ENCODE measurements at regions not wholly inside any gene's neighbourhood (a gene's known extent, or its start where the extent isn't known, plus 50 kb on each side); places are given as distances from the start of the nearest gene placed in this dataset.

DNA sequence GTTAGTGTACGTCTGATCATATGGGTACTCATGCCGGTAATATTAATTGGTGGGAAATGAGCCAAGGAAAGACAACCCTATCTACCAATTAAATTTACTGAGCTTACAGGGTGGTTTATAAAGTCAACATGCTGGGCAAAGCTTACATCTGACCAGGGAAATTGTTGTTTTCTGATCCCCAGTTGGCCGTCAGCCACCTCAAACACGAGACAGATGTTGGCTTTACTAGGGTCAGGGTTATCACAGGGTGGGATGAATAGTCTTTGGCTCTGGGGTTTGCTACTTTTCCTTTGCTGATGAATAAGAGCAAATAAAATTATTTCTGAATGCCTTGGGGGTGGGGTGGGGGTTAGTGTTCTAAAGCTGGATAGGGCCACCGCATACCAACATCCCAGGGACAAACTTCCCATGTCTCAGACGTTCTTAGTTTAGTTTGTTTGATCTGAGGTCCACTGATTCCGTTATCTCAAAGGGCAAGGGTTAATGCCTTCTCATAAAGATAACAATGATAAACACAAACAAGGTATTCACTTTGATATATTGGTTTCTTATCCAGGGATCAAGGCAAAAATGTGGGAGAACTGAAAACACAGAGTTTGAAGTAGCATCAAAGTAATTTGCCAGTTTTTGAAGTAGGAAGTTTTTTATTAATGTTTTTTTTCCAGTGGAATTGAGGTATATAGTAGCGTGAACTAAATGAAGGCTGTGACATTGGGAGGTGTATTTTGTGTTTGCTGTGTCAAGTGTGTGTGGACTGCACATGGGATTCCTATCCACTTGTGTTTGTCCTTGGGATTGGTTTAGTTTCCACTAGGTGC lies 109.1 kb upstream of the RPS23 start (continued):
- TF ChIP-seq ATF4 (CRISPR knock-in tag; IDR thresholded peaks at IDR 0.05), result peak in 1 of 2 experiments; percentile 64; a peak in 2 of 4 replicates
- no peak for TF ChIP-seq ZNF615 (CRISPR knock-in tag; IDR thresholded peaks at IDR 0.05; ENCODE audit: borderline replicate concordance)
- TF ChIP-seq, protein P1, sequence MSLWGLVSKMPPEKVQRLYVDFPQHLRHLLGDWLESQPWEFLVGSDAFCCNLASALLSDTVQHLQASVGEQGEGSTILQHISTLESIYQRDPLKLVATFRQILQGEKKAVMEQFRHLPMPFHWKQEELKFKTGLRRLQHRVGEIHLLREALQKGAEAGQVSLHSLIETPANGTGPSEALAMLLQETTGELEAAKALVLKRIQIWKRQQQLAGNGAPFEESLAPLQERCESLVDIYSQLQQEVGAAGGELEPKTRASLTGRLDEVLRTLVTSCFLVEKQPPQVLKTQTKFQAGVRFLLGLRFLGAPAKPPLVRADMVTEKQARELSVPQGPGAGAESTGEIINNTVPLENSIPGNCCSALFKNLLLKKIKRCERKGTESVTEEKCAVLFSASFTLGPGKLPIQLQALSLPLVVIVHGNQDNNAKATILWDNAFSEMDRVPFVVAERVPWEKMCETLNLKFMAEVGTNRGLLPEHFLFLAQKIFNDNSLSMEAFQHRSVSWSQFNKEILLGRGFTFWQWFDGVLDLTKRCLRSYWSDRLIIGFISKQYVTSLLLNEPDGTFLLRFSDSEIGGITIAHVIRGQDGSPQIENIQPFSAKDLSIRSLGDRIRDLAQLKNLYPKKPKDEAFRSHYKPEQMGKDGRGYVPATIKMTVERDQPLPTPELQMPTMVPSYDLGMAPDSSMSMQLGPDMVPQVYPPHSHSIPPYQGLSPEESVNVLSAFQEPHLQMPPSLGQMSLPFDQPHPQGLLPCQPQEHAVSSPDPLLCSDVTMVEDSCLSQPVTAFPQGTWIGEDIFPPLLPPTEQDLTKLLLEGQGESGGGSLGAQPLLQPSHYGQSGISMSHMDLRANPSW (CRISPR knock-in tag; IDR thresholded peaks at IDR 0.05; ENCODE audit: borderline replicate concordance), result 0 out of 2 replicates have a peak, but pooled peaks have one; percentile 34
- peak; percentile 94 for TF ChIP-seq FOXP1 (IDR thresholded peaks at IDR 0.05)
- peak; percentile 97 for TF ChIP-seq FOXP1 (CRISPR knock-in tag; IDR thresholded peaks at IDR 0.05)
- TF ChIP-seq, protein P2, sequence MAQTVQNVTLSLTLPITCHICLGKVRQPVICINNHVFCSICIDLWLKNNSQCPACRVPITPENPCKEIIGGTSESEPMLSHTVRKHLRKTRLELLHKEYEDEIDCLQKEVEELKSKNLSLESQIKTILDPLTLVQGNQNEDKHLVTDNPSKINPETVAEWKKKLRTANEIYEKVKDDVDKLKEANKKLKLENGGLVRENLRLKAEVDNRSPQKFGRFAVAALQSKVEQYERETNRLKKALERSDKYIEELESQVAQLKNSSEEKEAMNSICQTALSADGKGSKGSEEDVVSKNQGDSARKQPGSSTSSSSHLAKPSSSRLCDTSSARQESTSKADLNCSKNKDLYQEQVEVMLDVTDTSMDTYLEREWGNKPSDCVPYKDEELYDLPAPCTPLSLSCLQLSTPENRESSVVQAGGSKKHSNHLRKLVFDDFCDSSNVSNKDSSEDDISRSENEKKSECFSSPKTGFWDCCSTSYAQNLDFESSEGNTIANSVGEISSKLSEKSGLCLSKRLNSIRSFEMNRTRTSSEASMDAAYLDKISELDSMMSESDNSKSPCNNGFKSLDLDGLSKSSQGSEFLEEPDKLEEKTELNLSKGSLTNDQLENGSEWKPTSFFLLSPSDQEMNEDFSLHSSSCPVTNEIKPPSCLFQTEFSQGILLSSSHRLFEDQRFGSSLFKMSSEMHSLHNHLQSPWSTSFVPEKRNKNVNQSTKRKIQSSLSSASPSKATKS (CRISPR knock-in tag; IDR thresholded peaks at IDR 0.05), result peak; percentile 39; the same call in 1 of the 2 replicates
- TF ChIP-seq ZNF326 (CRISPR knock-in tag; IDR thresholded peaks at IDR 0.05; ENCODE audit: borderline replicate concordance), result no peak
- TF ChIP-seq, protein P3, sequence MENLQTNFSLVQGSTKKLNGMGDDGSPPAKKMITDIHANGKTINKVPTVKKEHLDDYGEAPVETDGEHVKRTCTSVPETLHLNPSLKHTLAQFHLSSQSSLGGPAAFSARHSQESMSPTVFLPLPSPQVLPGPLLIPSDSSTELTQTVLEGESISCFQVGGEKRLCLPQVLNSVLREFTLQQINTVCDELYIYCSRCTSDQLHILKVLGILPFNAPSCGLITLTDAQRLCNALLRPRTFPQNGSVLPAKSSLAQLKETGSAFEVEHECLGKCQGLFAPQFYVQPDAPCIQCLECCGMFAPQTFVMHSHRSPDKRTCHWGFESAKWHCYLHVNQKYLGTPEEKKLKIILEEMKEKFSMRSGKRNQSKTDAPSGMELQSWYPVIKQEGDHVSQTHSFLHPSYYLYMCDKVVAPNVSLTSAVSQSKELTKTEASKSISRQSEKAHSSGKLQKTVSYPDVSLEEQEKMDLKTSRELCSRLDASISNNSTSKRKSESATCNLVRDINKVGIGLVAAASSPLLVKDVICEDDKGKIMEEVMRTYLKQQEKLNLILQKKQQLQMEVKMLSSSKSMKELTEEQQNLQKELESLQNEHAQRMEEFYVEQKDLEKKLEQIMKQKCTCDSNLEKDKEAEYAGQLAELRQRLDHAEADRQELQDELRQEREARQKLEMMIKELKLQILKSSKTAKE (CRISPR knock-in tag; IDR thresholded peaks at IDR 0.05; ENCODE audit: borderline replicate concordance), result peak; percentile 88
- peak; percentile 84 for TF ChIP-seq ZNF264 (CRISPR knock-in tag; IDR thresholded peaks at IDR 0.05)
- peak; percentile 73; the same call in 1 of the 2 replicates for TF ChIP-seq EHMT2 (IDR thresholded peaks at IDR 0.05; ENCODE audit: borderline replicate concordance, low read depth, low read length)
- peak; percentile 81; the same call in 1 of the 2 replicates for TF ChIP-seq ZNF558 (CRISPR knock-in tag; IDR thresholded peaks at IDR 0.05; ENCODE audit: borderline replicate concordance)
- peak; percentile 68 for TF ChIP-seq ARNTL (CRISPR knock-in tag; IDR thresholded peaks at IDR 0.05)
- TF ChIP-seq SCMH1 (CRISPR knock-in tag; IDR thresholded peaks at IDR 0.05; ENCODE audit: borderline replicate concordance), result no peak

Data from HepG2 (cell line).